ENCODE measurements at regions not wholly inside any gene's neighbourhood (a gene's known extent, or its start where the extent isn't known, plus 50 kb on each side); places are given as distances from the start of the nearest gene placed in this dataset.
"Not testable (repeated sequence)": the region's sequence is repeated elsewhere in the genome, so short reads cannot be mapped to it uniquely, and the experiment has no call there.

- DNase-seq (ENCODE audit: low spot score) = no peak
Observed at GRCh38 chr3:10703875-10704274, 112.2 kb upstream of the SLC6A11 start.

- no peak for DNase-seq (ENCODE audit: low spot score)
Observed at GRCh38 chr3:10706156-10706739, 109.8 kb upstream of the SLC6A11 start.

GRCh38 chr3:10706740-10707399, 109.2 kb upstream of the SLC6A11 start:
- no peak for DNase-seq (ENCODE audit: low spot score)

- DNase-seq (ENCODE audit: low spot score) = no peak
Observed at GRCh38 chr3:10707400-10708215, 108.4 kb upstream of the SLC6A11 start.

GRCh38 chr3:10708216-10708893, 107.7 kb upstream of the SLC6A11 start:
- DNase-seq (ENCODE audit: low spot score) = no peak

GRCh38 chr3:10709110-10709781, 106.8 kb upstream of the SLC6A11 start:
- DNase-seq (ENCODE audit: low spot score) = no peak

- no peak for DNase-seq (ENCODE audit: low spot score)
Observed at GRCh38 chr3:10712121-10712520, 103.9 kb upstream of the SLC6A11 start.

GRCh38 chr3:10713656-10714055, 102.4 kb upstream of the SLC6A11 start:
- DNase-seq (ENCODE audit: low spot score) = no peak

- no peak for DNase-seq (ENCODE audit: low spot score)
Observed at GRCh38 chr3:10715886-10716285, 100.1 kb upstream of the SLC6A11 start.

- DNase-seq (ENCODE audit: low spot score) = no peak
Observed at GRCh38 chr3:10716964-10717363, 99.1 kb upstream of the SLC6A11 start.

GRCh38 chr3:10717756-10718155, 98.3 kb upstream of the SLC6A11 start:
- no peak for DNase-seq (ENCODE audit: low spot score)

- DNase-seq (ENCODE audit: low spot score) = no peak
Observed at GRCh38 chr3:10721101-10721500, 94.9 kb upstream of the SLC6A11 start.

- DNase-seq (ENCODE audit: low spot score) = no peak
Observed at GRCh38 chr3:10722911-10723310, 93.1 kb upstream of the SLC6A11 start.

GRCh38 chr3:10723991-10724390, 92.0 kb upstream of the SLC6A11 start:
- DNase-seq (ENCODE audit: low spot score) = no peak

GRCh38 chr3:10725067-10725466, 91.0 kb upstream of the SLC6A11 start:
- no peak for DNase-seq (ENCODE audit: low spot score)

- DNase-seq (ENCODE audit: low spot score) = no peak
Observed at GRCh38 chr3:10725846-10726245, 90.2 kb upstream of the SLC6A11 start.

- no peak for DNase-seq (ENCODE audit: low spot score)
Observed at GRCh38 chr3:10726787-10727186, 89.2 kb upstream of the SLC6A11 start.

GRCh38 chr3:10729439-10729838, 86.6 kb upstream of the SLC6A11 start:
- DNase-seq (ENCODE audit: low spot score) = no peak

- DNase-seq (ENCODE audit: low spot score) = no peak
Observed at GRCh38 chr3:10732292-10732691, 83.7 kb upstream of the SLC6A11 start.

GRCh38 chr3:10733297-10733696, 82.7 kb upstream of the SLC6A11 start:
- DNase-seq (ENCODE audit: low spot score) = no peak

GRCh38 chr3:10736444-10736843, 79.6 kb upstream of the SLC6A11 start:
- DNase-seq (ENCODE audit: low spot score) = not testable (repeated sequence)

- no peak for DNase-seq (ENCODE audit: low spot score)
Observed at GRCh38 chr3:10737785-10738184, 78.2 kb upstream of the SLC6A11 start.

Data from left forelimb (tissue), 1 donor.